Epithelial cell of proximal tubule (primary cell): ENCODE measurements at regions not wholly inside any gene's neighbourhood (a gene's known extent, or its start where the extent isn't known, plus 50 kb on each side); places are given as distances from the start of the nearest gene placed in this dataset.
"Not testable (repeated sequence)": the region's sequence is repeated elsewhere in the genome, so short reads cannot be mapped to it uniquely, and the experiment has no call there.

ENCODE experiments used
- DNase-seq: peaks from one replicate; pipeline ENCODE4 v3.0.0-alpha.2; 2011; ENCODE audit warnings: low read depth
- H3K4me3 ChIP-seq: 2 replicates; pipeline ENCODE4 v1.5.1; 2011; ENCODE audit warnings: low read depth, mild to moderate bottlenecking, low read length
- CTCF ChIP-seq: conservative IDR thresholded peaks from 2 replicates; pipeline ENCODE4 v1.5.1; 2012; ENCODE audit warnings: low read depth, mild to moderate bottlenecking, low read length

- DNase-seq = no peak
- H3K4me3 ChIP-seq = no peak overlapping the region
- no peak for TF ChIP-seq CTCF
Measured at GRCh38 chr5:119752921-119753886, 123.8 kb downstream of the FAM170A start.

GRCh38 chr5:119754825-119755224 lies 125.5 kb downstream of the FAM170A start:
- DNase-seq, H3K4me3 ChIP-seq: not testable (repeated sequence)

GRCh38 chr5:119757276-119757675 lies 127.9 kb downstream of the FAM170A start:
- TF ChIP-seq CTCF = no peak
- H3K4me3 ChIP-seq = no peak overlapping the region
- DNase-seq = no peak

GRCh38 chr5:119769695-119770693 lies 140.6 kb downstream of the FAM170A start:
- DNase-seq, H3K4me3 ChIP-seq: not testable (repeated sequence)

GRCh38 chr5:119780145-119780544 lies 150.8 kb downstream of the FAM170A start:
- not testable (repeated sequence) for DNase-seq, H3K4me3 ChIP-seq

- no peak for TF ChIP-seq CTCF
- no peak overlapping the region for H3K4me3 ChIP-seq
- no peak for DNase-seq
Measured at GRCh38 chr5:119785057-119785456, 155.7 kb downstream of the FAM170A start.

- no peak for DNase-seq
- no peak overlapping the region for H3K4me3 ChIP-seq
- TF ChIP-seq CTCF = no peak
Measured at GRCh38 chr5:119789406-119790117, 160.2 kb downstream of the FAM170A start.
